HFFc6 (cell line): ENCODE measurements at regions not wholly inside any gene's neighbourhood (a gene's known extent, or its start where the extent isn't known, plus 50 kb on each side); places are given as distances from the start of the nearest gene placed in this dataset.

Experiments
- DNase-seq: peaks from one replicate; pipeline ENCODE4 v3.0.0-alpha.2; 2018
- H3K27ac Mint-ChIP-seq: 2 replicates; pipeline ENCODE4 v1.8.0; 2020; ENCODE audit warnings: mild to moderate bottlenecking, mixed read lengths
- H3K27me3 Mint-ChIP-seq: 2 replicates; pipeline ENCODE4 v1.8.0; 2021; ENCODE audit warnings: mild to moderate bottlenecking, moderate library complexity, mixed read lengths; ENCODE audit not compliant: insufficient read depth
- H3K36me3 Mint-ChIP-seq: 2 replicates; pipeline ENCODE4 v1.8.0; 2021; ENCODE audit warnings: low read depth, mixed read lengths
- H3K4me1 Mint-ChIP-seq: 2 replicates; pipeline ENCODE4 v1.8.0; 2020; ENCODE audit warnings: low read depth, mixed read lengths
- H3K4me3 Mint-ChIP-seq: 2 replicates; pipeline ENCODE4 v1.8.0; 2020; ENCODE audit warnings: mild to moderate bottlenecking, moderate library complexity, mixed read lengths
- H3K9me3 Mint-ChIP-seq: 2 replicates; pipeline ENCODE4 v1.8.0; 2020; ENCODE audit warnings: mild to moderate bottlenecking, mixed read lengths
- CTCF ChIP-seq: fragments of 200-600 bp; sonication (generic); IDR thresholded peaks from 2 replicates; pipeline ENCODE4 v1.5.0; 2021; ENCODE audit warnings: antibody characterized with exemption, mild to moderate bottlenecking

GRCh38 chr14:76963372-76963771 lies 65.1 kb downstream of the IRF2BPL start:
- no peak overlapping the region for H3K4me3 Mint-ChIP-seq
- H3K27me3 Mint-ChIP-seq: peaks cover 6% of the 10 kb centered on the region
- H3K27ac Mint-ChIP-seq: no peak overlapping the region

GRCh38 chr14:76962303-76962660 lies 66.2 kb downstream of the IRF2BPL start:
- Mint-ChIP-seq H3K4me1 (peaks cover 59% of the 10 kb centered on the region), H3K4me3 (peak overlapping the region; percentile 89), H3K27ac (peak overlapping the region; percentile 94), H3K36me3 (no peaks in the 10 kb centered on the region), H3K9me3 (no peaks in the 10 kb centered on the region), H3K27me3 (peaks cover 6% of the 10 kb centered on the region)
- no peak for DNase-seq
- no peak for TF ChIP-seq CTCF

More at GRCh38 chr14:76963372-76963771, 65.1 kb downstream of the IRF2BPL start:
- Mint-ChIP-seq H3K4me1 (peaks cover 50% of the 10 kb centered on the region), H3K36me3 (no peaks in the 10 kb centered on the region), H3K9me3 (no peaks in the 10 kb centered on the region)
- no peak for DNase-seq
- no peak for TF ChIP-seq CTCF

GRCh38 chr14:76961631-76962302 lies 66.7 kb downstream of the IRF2BPL start:
- DNase-seq: peak; percentile 90
- TF ChIP-seq CTCF: no peak
- Mint-ChIP-seq H3K4me1 (peaks cover 64% of the 10 kb centered on the region), H3K4me3 (peak overlapping the region; percentile 89), H3K36me3 (no peaks in the 10 kb centered on the region), H3K9me3 (no peaks in the 10 kb centered on the region), H3K27ac (peak overlapping the region; percentile 94), H3K27me3 (peaks cover 6% of the 10 kb centered on the region)

- Mint-ChIP-seq H3K9me3 (no peaks in the 10 kb centered on the region), H3K4me1 (peaks cover 89% of the 10 kb centered on the region), H3K36me3 (no peaks in the 10 kb centered on the region), H3K27me3 (peaks cover 2% of the 10 kb centered on the region; the same call in 1 of the 2 replicates), H3K27ac (peak overlapping the region; percentile 93), H3K4me3 (peak overlapping the region; percentile 35; the same call in 1 of the 2 replicates)
- TF ChIP-seq CTCF: no peak
- DNase-seq: peak; percentile 86
These were observed 69.4 kb downstream of the IRF2BPL start for GRCh38 chr14:76958980-76959710.

- no peak for TF ChIP-seq CTCF
- Mint-ChIP-seq H3K4me3 (no peak overlapping the region), H3K9me3 (no peaks in the 10 kb centered on the region), H3K27ac (peak overlapping the region; percentile 93), H3K27me3 (peaks cover 2% of the 10 kb centered on the region; the same call in 1 of the 2 replicates), H3K4me1 (peaks cover 95% of the 10 kb centered on the region), H3K36me3 (no peaks in the 10 kb centered on the region)
- DNase-seq: no peak
These were observed 70.2 kb downstream of the IRF2BPL start for GRCh38 chr14:76958020-76958979.
